Smooth muscle cell (in vitro differentiated cells): ENCODE measurements at regions not wholly inside any gene's neighbourhood (a gene's known extent, or its start where the extent isn't known, plus 50 kb on each side); places are given as distances from the start of the nearest gene placed in this dataset.
A peak's percentile ranks its signal among the peaks of the same experiment; 100 is the strongest.

Experiments
- DNase-seq: peaks from one replicate; lab custom pipeline; 2025; ENCODE audit not compliant: unreplicated experiment; lab: John Stamatoyannopoulos, UW
- H2AFZ ChIP-seq: fragments of 200-600 bp; sonication (generic); 2 replicates; pipeline ENCODE4 v1.6.0; 2016; ENCODE audit warnings: antibody characterized with exemption, low read depth, mild to moderate bottlenecking
- H3F3A ChIP-seq: fragments of 200-600 bp; sonication (generic); 2 replicates; pipeline ENCODE4 v1.6.0; 2017; ENCODE audit warnings: antibody characterized with exemption, low read depth
- H3K27ac ChIP-seq: fragments of 200-600 bp; sonication (generic); 2 replicates; pipeline ENCODE4 v1.5.1; 2016; ENCODE audit warnings: low read depth, mild to moderate bottlenecking
- H3K27me3 ChIP-seq: fragments of 200-600 bp; sonication (generic); 2 replicates; pipeline ENCODE4 v1.6.1; 2016; ENCODE audit warnings: low read depth, mild to moderate bottlenecking
- H3K36me3 ChIP-seq: fragments of 200-600 bp; sonication (generic); 2 replicates; pipeline ENCODE4 v1.5.1; 2016; ENCODE audit warnings: low read depth
- H3K4me1 ChIP-seq: fragments of 200-600 bp; sonication (generic); 2 replicates; pipeline ENCODE4 v1.5.1; 2016; ENCODE audit warnings: low read depth
- H3K4me2 ChIP-seq: fragments of 200-600 bp; sonication (generic); 2 replicates; pipeline ENCODE4 v1.6.0; 2016; ENCODE audit warnings: mild to moderate bottlenecking
- H3K4me3 ChIP-seq: fragments of 200-600 bp; sonication (generic); 2 replicates; pipeline ENCODE4 v1.5.1; 2016; ENCODE audit warnings: mild to moderate bottlenecking
- H3K79me2 ChIP-seq: fragments of 200-600 bp; sonication (generic); 2 replicates; pipeline ENCODE4 v1.6.0; 2016; ENCODE audit warnings: low read depth, mild to moderate bottlenecking
- H3K9ac ChIP-seq: fragments of 200-600 bp; sonication (generic); 2 replicates; pipeline ENCODE4 v1.6.0; 2016; ENCODE audit warnings: low read depth
- H3K9me3 ChIP-seq: fragments of 200-600 bp; sonication (generic); replicated peaks from 2 replicates; pipeline ENCODE4 v1.5.1; 2016; ENCODE audit warnings: low read depth
- H4K20me1 ChIP-seq: fragments of 200-600 bp; sonication (generic); 2 replicates; pipeline ENCODE4 v1.6.0; 2016; ENCODE audit warnings: low read depth
- WGBS: methylation state at CpG from one replicate; pipeline ENCODE4 v1.1.7; 2016; ENCODE audit warnings: low lambda C conversion rate; 5-methylcytosine and 5-hydroxymethylcytosine counted together
- TF ChIP-seq, protein P1 (sequence below): fragments of 200-600 bp; sonication (generic); IDR thresholded peaks from 2 replicates; pipeline ENCODE4 v1.5.1; 2017; ENCODE audit warnings: borderline replicate concordance, mild to moderate bottlenecking, antibody characterized with exemption; ENCODE audit not compliant: insufficient read depth, poor library complexity, severe bottlenecking

DNA sequence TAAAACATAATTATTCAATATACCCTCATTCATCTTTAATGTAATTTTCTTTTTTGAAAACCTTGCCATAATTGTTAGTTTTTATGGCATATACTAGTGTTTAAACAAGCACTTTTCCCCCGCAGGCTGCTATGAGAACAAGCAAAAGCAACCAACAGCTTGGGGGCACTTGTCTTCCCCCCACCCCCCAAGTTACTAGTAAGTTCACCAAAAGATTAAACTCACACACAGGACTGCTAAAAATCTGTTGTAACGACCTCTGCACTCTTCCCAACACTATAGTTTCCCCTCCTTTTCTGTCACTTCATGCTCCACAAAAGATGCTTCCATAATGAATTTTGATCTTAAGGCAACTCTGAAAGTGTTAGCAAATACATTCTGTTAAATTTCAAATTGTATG, 474.9 kb upstream of the SOX5 start:
- WGBS, result 91% methylated on average over 2 of the region's 2 CpGs
- Histone ChIP-seq H3K27ac (no peak overlapping the region), H3F3A (no peaks in the 10 kb centered on the region), H3K9ac (no peak overlapping the region), H3K4me1 (peaks cover 9% of the 10 kb centered on the region), H3K9me3 (no peaks in the 10 kb centered on the region), H3K4me3 (no peak overlapping the region), H3K4me2 (no peak overlapping the region), H3K36me3 (no peaks in the 10 kb centered on the region), H3K27me3 (no peaks in the 10 kb centered on the region), H4K20me1 (peaks cover 23% of the 10 kb centered on the region), H2AFZ (no peak overlapping the region), H3K79me2 (peaks cover 59% of the 10 kb centered on the region)
- no peak for DNase-seq
- TF ChIP-seq, protein P1, sequence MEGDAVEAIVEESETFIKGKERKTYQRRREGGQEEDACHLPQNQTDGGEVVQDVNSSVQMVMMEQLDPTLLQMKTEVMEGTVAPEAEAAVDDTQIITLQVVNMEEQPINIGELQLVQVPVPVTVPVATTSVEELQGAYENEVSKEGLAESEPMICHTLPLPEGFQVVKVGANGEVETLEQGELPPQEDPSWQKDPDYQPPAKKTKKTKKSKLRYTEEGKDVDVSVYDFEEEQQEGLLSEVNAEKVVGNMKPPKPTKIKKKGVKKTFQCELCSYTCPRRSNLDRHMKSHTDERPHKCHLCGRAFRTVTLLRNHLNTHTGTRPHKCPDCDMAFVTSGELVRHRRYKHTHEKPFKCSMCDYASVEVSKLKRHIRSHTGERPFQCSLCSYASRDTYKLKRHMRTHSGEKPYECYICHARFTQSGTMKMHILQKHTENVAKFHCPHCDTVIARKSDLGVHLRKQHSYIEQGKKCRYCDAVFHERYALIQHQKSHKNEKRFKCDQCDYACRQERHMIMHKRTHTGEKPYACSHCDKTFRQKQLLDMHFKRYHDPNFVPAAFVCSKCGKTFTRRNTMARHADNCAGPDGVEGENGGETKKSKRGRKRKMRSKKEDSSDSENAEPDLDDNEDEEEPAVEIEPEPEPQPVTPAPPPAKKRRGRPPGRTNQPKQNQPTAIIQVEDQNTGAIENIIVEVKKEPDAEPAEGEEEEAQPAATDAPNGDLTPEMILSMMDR, result no peak

DNA sequence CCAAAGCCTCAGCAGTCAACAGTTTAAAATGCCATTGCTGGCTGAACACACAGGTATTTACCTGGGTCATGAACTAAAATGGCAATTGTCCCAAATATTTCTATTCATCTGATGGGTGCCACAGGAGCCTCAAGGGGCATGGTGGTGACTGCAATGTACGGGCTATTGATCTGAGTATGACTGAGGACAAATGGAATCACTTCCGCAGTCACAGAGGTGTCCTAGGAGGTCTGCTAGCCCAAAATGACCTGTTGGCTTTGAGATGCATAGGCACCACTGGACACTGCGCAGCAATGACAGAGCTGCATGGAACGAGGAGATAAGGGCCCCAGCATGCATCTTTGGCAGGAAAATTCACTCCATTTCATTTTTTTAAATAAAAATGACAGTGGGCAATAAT, 474.1 kb upstream of the SOX5 start:
- Histone ChIP-seq H2AFZ (no peak overlapping the region), H3K4me1 (peaks cover 9% of the 10 kb centered on the region), H3F3A (no peaks in the 10 kb centered on the region), H3K27ac (no peak overlapping the region), H3K79me2 (peaks cover 55% of the 10 kb centered on the region), H3K4me2 (no peak overlapping the region), H3K27me3 (no peaks in the 10 kb centered on the region), H3K9ac (no peak overlapping the region), H3K36me3 (no peaks in the 10 kb centered on the region), H3K4me3 (no peak overlapping the region), H3K9me3 (no peaks in the 10 kb centered on the region), H4K20me1 (peaks cover 23% of the 10 kb centered on the region)
- TF ChIP-seq, protein P1, result no peak
- WGBS, result 98% methylated on average over 4 of the region's 4 CpGs
- DNase-seq, result no peak

DNA sequence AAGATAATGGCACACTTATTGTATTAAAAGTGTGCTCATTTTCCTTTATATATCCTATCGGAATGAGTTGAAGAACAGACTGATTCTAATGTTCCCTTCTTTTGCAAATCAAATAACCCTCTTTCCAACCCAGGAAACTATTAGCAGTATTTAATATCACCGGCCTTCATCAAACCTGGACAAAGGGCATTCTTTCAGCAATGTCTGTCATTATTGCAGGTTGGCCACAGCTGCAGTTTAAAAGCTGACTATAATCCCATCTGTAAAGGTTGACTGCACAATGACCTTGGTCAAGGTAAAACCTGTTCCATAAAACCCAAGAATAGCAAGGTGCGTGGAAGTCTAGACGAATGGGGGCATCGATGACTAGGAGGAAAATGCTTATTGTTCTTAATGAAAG, 472.3 kb upstream of the SOX5 start:
- H3K4me2 ChIP-seq, result no peak overlapping the region
- DNase-seq, result no peak
- H3K4me1 ChIP-seq, result peaks cover 11% of the 10 kb centered on the region
- H3K79me2 ChIP-seq, result peaks cover 61% of the 10 kb centered on the region
- WGBS, result 97% methylated on average over 5 of the region's 5 CpGs
- H3F3A ChIP-seq, result no peaks in the 10 kb centered on the region
- no peaks in the 10 kb centered on the region for H3K9me3 ChIP-seq
- H3K36me3 ChIP-seq, result no peaks in the 10 kb centered on the region
- no peak overlapping the region for H3K27ac ChIP-seq
- H3K4me3 ChIP-seq, result no peak overlapping the region
- TF ChIP-seq, protein P1, result no peak
- H2AFZ ChIP-seq, result no peak overlapping the region
- H3K9ac ChIP-seq, result no peak overlapping the region
- peaks cover 15% of the 10 kb centered on the region for H4K20me1 ChIP-seq
- H3K27me3 ChIP-seq, result no peaks in the 10 kb centered on the region

DNA sequence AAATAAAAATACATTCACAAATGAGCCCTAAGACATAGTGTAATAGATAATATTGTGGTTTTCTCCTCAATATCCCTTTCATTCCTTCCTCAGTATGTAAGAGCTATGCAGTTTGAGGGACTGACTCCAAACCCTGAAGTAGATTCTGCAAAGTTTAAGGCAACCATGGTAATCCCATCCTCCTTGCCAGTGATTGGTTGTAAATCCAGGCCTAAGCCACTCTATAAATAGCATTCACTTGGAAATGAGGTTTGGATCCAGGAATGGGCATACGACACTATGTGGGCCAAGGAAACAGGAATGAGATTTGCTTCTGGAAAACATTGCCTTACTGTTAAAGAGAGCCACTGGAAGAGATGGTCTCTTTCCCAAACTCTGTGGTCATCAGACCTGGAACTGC, 468.7 kb upstream of the SOX5 start:
- 28% methylated on average over 1 of the region's 1 CpG for WGBS
- Histone ChIP-seq H4K20me1 (no peaks in the 10 kb centered on the region), H3K4me3 (no peak overlapping the region), H3K9ac (no peak overlapping the region), H3K4me2 (peak overlapping the region; percentile 47), H3F3A (no peaks in the 10 kb centered on the region), H2AFZ (no peak overlapping the region), H3K4me1 (peaks cover 3% of the 10 kb centered on the region), H3K79me2 (peaks cover 54% of the 10 kb centered on the region), H3K27ac (peak overlapping the region; percentile 74), H3K36me3 (no peaks in the 10 kb centered on the region), H3K27me3 (no peaks in the 10 kb centered on the region), H3K9me3 (no peaks in the 10 kb centered on the region)
- no peak for DNase-seq
- TF ChIP-seq, protein P1, result no peak
